CD8-positive, alpha-beta memory T cell (primary cell): ENCODE measurements at regions not wholly inside any gene's neighbourhood (a gene's known extent, or its start where the extent isn't known, plus 50 kb on each side); places are given as distances from the start of the nearest gene placed in this dataset.

Experiments used
- CTCF ChIA-PET: fragments of 350-600 bp; sonication (Branson Sonifier 250); formaldehyde crosslinking; loops from one replicate; lab custom pipeline; 2021; ENCODE audit warnings: antibody characterized with exemption; lab: Charles Lee
- POLR2A ChIA-PET: fragments of 350-600 bp; sonication (Branson Sonifier 250); formaldehyde crosslinking; loops from one replicate; lab custom pipeline; 2021; ENCODE audit warnings: antibody characterized with exemption; lab: Charles Lee
- DNase-seq, 5 donors: peaks; one replicate each; pipeline versions ENCODE4 v3.0.0 to v3.0.0-alpha.2; 2020 to 2022; ENCODE audit warnings: mixed read lengths in 1 of 5
- H3K27ac ChIP-seq: one replicate; pipeline ENCODE4 v1.7.0; 2013; ENCODE audit warnings: low read depth, mild to moderate bottlenecking, low read length, moderate library complexity
- H3K27me3 ChIP-seq: 2 replicates; pipeline ENCODE4 v1.7.0; 2013; ENCODE audit warnings: low read length, mild to moderate bottlenecking; ENCODE audit not compliant: insufficient read depth, poor library complexity, severe bottlenecking
- H3K36me3 ChIP-seq: 2 replicates; pipeline ENCODE4 v1.7.0; 2013; ENCODE audit warnings: mild to moderate bottlenecking, low read length, moderate library complexity; ENCODE audit not compliant: insufficient read depth
- H3K4me1 ChIP-seq: 2 replicates; pipeline ENCODE4 v1.7.0; 2013; ENCODE audit warnings: mild to moderate bottlenecking, low read length, moderate library complexity; ENCODE audit not compliant: insufficient read depth
- H3K4me3 ChIP-seq: 2 replicates; pipeline ENCODE4 v1.7.0; 2013; ENCODE audit warnings: mild to moderate bottlenecking, low read length
- H3K9me3 ChIP-seq: 2 replicates; pipeline ENCODE4 v1.7.0; 2013; ENCODE audit warnings: mild to moderate bottlenecking, low read length
- H3K27ac Mint-ChIP-seq, 8 donors: one replicate each; pipeline ENCODE4 v1.8.0; 2020 to 2021; ENCODE audit warnings: mixed read lengths in 8 of 8, mild to moderate bottlenecking in 6 of 8, inconsistent platforms in 3 of 8, moderate library complexity in 3 of 8
- H3K27me3 Mint-ChIP-seq, 2 donors: one replicate each; pipeline ENCODE4 v1.8.0; 2020 to 2021; ENCODE audit warnings: mixed read lengths in 2 of 2, mild to moderate bottlenecking in 1 of 2, moderate library complexity in 1 of 2
- H3K36me3 Mint-ChIP-seq, 3 donors: one replicate each; pipeline ENCODE4 v1.8.0; 2020 to 2021; ENCODE audit warnings: mixed read lengths in 3 of 3, inconsistent platforms in 1 of 3, mild to moderate bottlenecking in 1 of 3
- H3K4me1 Mint-ChIP-seq, 3 donors: one replicate each; pipeline ENCODE4 v1.8.0; 2020 to 2021; ENCODE audit warnings: mixed read lengths in 3 of 3, inconsistent platforms in 1 of 3, mild to moderate bottlenecking in 1 of 3
- H3K4me3 Mint-ChIP-seq, 7 donors: one replicate each; pipeline ENCODE4 v1.8.0; 2020 to 2021; ENCODE audit warnings: mixed read lengths in 7 of 7, mild to moderate bottlenecking in 6 of 7, moderate library complexity in 4 of 7, inconsistent platforms in 2 of 7
- H3K9me3 Mint-ChIP-seq, 5 donors: one replicate each; pipeline ENCODE4 v1.8.0; 2020 to 2022; ENCODE audit warnings: mixed read lengths in 5 of 5, mild to moderate bottlenecking in 3 of 5, moderate library complexity in 2 of 5, inconsistent platforms in 1 of 5

DNA sequence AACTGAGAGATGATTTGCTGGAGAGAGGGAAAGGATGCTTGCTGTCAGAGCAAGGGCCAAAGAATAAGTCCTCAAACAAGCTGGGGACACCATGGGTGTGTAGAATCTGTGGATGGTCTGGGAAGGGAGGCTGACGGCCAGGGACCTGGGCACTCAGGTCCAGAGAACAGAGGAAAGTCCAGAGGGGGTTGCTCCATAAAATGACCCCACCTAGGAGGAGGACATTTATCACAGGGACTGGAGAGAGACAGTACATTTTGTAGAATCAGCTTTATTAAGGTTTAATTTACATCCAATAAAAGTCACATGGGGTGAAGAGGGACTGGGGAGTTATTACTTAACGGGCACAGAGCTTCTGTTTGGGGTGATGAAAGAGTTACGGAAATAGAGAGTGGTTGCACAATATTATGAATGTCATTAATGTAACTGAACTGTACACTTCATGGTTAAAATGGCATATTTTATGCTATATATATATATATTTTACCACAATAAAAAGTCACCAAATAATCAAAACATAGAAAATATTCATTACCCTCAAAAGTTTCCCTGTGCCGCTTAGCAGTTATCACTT is 73.0 kb upstream of the ABCD3 start:
- ChIA-PET CTCF (no interaction called here), POLR2A (no interaction called here)
- no peaks in the 10 kb centered on the region for H3K9me3 Mint-ChIP-seq

DNA sequence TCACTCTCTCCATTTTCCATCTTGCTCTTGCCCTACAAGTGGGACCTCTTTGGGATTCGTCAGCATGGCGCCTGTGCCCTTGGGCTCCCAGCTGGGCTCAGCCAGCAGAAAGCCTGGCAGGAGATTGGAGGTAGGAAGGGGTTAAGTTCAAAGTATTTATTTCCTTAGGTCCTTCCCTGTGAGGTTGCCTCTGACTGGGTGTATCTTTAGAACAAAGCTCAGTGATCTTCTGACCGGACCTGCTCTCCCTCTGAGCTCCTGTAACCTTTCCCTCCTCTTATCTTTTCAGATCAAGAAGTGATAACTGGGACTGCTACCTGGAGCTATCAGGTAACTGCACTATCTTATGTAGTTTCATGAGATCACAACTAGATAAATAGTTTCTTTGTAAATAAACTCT is 75.8 kb upstream of the ABCD3 start:
- no peak overlapping the region for H3K27ac Mint-ChIP-seq
- no peaks in the 10 kb centered on the region for H3K36me3 ChIP-seq
- no peak overlapping the region for H3K4me3 Mint-ChIP-seq
- H3K9me3 Mint-ChIP-seq: no peaks in the 10 kb centered on the region
- no peaks in the 10 kb centered on the region for H3K9me3 ChIP-seq
- DNase-seq: no peak
- H3K27ac ChIP-seq: no peak overlapping the region
- H3K36me3 Mint-ChIP-seq: no peaks in the 10 kb centered on the region
- H3K27me3 Mint-ChIP-seq: peaks cover 6 to 29% of the 10 kb centered on the region in 2 donors
- POLR2A ChIA-PET: no interaction called here
- no peaks in the 10 kb centered on the region for H3K4me1 Mint-ChIP-seq
- H3K4me3 ChIP-seq: no peak overlapping the region
- H3K4me1 ChIP-seq: no peaks in the 10 kb centered on the region
- no peaks in the 10 kb centered on the region for H3K27me3 ChIP-seq
- CTCF ChIA-PET: interaction anchor here (1.1 kb wide), 1 partner anchor 10 kb away, joined by 3 read pairs; no protein-coding TSS in a partner anchor

More for the DNA sequence above, 73.0 kb upstream of the ABCD3 start:
- peaks cover 4 to 33% of the 10 kb centered on the region in 2 donors for H3K27me3 Mint-ChIP-seq
- H3K27ac ChIP-seq: no peak overlapping the region
- H3K9me3 ChIP-seq: no peaks in the 10 kb centered on the region
- no peaks in the 10 kb centered on the region for H3K36me3 ChIP-seq
- no peak overlapping the region for H3K4me3 Mint-ChIP-seq
- no peaks in the 10 kb centered on the region for H3K4me1 ChIP-seq
- no peak overlapping the region for H3K4me3 ChIP-seq
- H3K27me3 ChIP-seq: no peaks in the 10 kb centered on the region
- H3K4me1 Mint-ChIP-seq: no peaks in the 10 kb centered on the region
- no peak overlapping the region for H3K27ac Mint-ChIP-seq
- H3K36me3 Mint-ChIP-seq: no peaks in the 10 kb centered on the region
- DNase-seq: no peak

DNA sequence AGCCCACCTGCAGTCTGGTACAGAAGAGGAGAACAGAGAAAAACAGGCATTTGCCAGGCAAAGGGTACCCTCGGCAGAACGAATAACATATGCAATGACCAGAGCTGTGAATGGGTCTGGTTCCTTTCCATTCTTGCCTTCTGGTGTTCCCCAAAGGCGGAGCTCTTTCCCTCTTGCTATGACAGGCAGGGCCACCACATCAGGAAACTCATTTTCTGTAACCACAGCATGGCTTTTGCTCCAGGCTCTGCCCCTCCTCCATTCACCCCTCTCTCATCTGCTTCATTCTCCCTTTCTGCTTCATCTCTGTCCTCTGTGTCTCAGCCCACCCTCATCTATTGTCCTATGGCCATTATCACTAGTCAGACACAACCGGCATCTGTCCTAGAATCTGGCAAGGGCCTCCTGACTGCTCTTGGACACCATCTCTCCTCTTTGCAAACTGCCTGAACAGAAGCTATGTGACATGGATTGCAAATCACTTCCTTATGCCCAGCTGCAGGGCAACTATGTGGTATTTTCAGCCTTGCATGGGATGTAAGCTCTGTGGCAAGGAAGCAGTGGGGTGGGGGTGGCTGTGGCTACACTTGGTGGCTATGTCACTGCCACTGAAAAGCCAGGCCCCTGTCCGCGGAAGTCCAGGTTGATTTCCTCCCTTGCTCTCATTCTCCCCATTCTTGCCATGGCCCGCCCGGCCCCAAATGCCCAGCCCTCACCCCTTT is 78.8 kb upstream of the ABCD3 start:
- Mint-ChIP-seq H3K4me1 (no peaks in the 10 kb centered on the region), H3K27me3 (peaks cover 8 to 41% of the 10 kb centered on the region in 2 donors), H3K9me3 (no peaks in the 10 kb centered on the region), H3K36me3 (no peaks in the 10 kb centered on the region), H3K27ac (no peak overlapping the region), H3K4me3 (no peak overlapping the region)
- H3K4me1 ChIP-seq: no peaks in the 10 kb centered on the region
- no peaks in the 10 kb centered on the region for H3K9me3 ChIP-seq
- ChIA-PET CTCF (no interaction called here), POLR2A (no interaction called here)
- H3K27ac ChIP-seq: no peak overlapping the region
- DNase-seq: no peak
- H3K4me3 ChIP-seq: no peak overlapping the region
- H3K27me3 ChIP-seq: no peaks in the 10 kb centered on the region
- no peaks in the 10 kb centered on the region for H3K36me3 ChIP-seq

DNA sequence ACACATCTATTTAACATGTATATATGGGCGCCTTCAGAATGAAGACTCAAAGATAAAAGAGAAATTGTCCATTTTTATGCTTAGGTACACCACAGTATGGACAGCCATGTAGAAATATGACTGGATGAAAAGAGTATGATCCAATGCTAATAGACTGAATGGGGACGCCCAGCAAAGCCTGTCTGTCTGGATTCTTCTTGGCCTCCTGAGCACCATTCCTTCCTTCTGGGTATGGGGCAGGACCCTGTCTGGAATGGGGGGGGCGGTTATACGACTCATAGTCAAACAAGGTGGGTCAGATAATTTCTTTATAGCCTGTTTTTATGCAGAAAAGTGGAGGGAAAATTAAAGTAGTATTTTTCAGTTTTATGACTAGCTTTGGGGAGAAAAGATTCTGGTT is 81.2 kb upstream of the ABCD3 start:
- H3K4me3 ChIP-seq: no peak overlapping the region
- peaks cover 3 to 30% of the 10 kb centered on the region in 2 donors for H3K27me3 Mint-ChIP-seq
- POLR2A ChIA-PET: no interaction called here
- H3K9me3 ChIP-seq: no peaks in the 10 kb centered on the region
- CTCF ChIA-PET: no interaction called here
- H3K27ac Mint-ChIP-seq: no peak overlapping the region
- no peaks in the 10 kb centered on the region for H3K4me1 Mint-ChIP-seq
- H3K36me3 ChIP-seq: no peaks in the 10 kb centered on the region
- H3K36me3 Mint-ChIP-seq: no peaks in the 10 kb centered on the region
- no peak overlapping the region for H3K27ac ChIP-seq
- no peak overlapping the region for H3K4me3 Mint-ChIP-seq
- no peaks in the 10 kb centered on the region for H3K27me3 ChIP-seq
- no peaks in the 10 kb centered on the region for H3K9me3 Mint-ChIP-seq
- H3K4me1 ChIP-seq: no peaks in the 10 kb centered on the region
- no peak for DNase-seq

DNA sequence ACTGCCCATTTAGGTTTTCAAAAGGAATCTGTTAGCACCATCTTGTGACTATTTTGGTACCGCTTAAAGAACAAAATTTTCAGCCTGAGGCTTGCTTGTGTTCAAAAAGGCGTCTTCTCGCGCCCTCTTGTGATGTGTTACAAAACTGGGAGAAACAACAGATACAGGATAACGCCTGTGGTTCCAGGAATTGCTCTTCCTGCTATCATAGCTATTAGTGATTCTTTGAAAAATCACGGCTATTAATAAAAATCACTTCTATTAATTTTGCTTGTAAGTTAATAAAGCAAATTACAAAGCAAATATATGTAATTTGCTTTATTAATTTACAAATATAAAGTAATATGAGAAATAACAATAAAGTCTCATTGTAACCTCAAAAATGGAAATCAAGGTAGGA is 82.2 kb upstream of the ABCD3 start:
- Mint-ChIP-seq H3K4me3 (no peak overlapping the region), H3K9me3 (no peaks in the 10 kb centered on the region), H3K27ac (no peak overlapping the region), H3K36me3 (no peaks in the 10 kb centered on the region), H3K27me3 (peaks cover 3 to 30% of the 10 kb centered on the region in 2 donors), H3K4me1 (no peaks in the 10 kb centered on the region)
- Histone ChIP-seq H3K9me3 (no peaks in the 10 kb centered on the region), H3K4me1 (no peaks in the 10 kb centered on the region), H3K27ac (no peak overlapping the region), H3K27me3 (no peaks in the 10 kb centered on the region), H3K4me3 (no peak overlapping the region), H3K36me3 (no peaks in the 10 kb centered on the region)
- DNase-seq: peak in 1 of 5 donors; percentile 1
- POLR2A ChIA-PET: no interaction called here
- CTCF ChIA-PET: interaction anchor here (1.6 kb wide), 1 partner anchor 19 kb away, joined by 3 read pairs; no protein-coding TSS in a partner anchor

DNA sequence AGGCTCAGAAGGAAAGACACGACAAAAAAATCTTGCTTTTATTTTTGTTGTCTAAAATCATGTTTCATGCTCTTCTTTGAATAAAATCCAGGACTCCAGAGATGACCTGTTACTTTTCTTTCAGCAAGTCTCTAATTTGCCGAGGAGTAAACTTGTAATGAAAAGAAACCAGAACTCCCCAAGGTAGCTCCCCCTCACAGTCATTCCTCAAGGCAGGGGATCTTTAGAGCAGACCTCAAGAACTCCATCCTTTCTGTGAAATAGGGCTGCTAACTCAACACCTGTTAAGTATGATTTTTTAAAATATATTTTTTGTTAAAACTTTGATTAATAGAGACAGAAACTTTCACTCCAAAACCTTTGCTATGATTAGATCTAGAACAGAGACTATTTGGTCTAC is 82.7 kb upstream of the ABCD3 start:
- no peaks in the 10 kb centered on the region for H3K9me3 Mint-ChIP-seq
- no peak overlapping the region for H3K4me3 Mint-ChIP-seq
- H3K4me1 Mint-ChIP-seq: no peaks in the 10 kb centered on the region
- H3K36me3 Mint-ChIP-seq: no peaks in the 10 kb centered on the region
- peaks cover 5 to 32% of the 10 kb centered on the region in 2 donors for H3K27me3 Mint-ChIP-seq
- H3K27ac Mint-ChIP-seq: no peak overlapping the region
- Histone ChIP-seq H3K27me3 (no peaks in the 10 kb centered on the region), H3K9me3 (no peaks in the 10 kb centered on the region), H3K27ac (no peak overlapping the region), H3K4me1 (no peaks in the 10 kb centered on the region), H3K36me3 (no peaks in the 10 kb centered on the region), H3K4me3 (no peak overlapping the region)
- no peak for DNase-seq
- CTCF ChIA-PET: interaction anchor here (1.6 kb wide), 1 partner anchor 18 kb away, joined by 3 read pairs; no protein-coding TSS in a partner anchor
- POLR2A ChIA-PET: no interaction called here

DNA sequence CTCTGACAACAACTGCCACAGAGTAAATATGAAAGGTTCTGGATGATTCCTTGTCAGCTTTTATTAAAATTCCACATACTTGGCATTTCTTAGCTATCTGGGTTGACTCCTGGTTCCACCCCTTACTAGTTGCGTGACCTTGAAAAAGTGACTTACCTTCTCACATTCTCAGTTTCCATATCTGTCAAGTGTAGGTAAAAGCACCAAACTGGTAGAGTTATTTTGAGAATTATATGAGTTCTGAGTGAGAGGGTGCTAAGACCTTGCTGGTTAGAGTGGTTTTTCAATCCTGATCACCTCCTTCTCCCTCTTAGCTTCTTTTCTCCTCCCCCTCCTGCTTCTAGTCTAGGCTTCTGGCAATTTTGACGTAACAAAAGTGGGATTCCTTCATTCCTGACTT is 83.4 kb upstream of the ABCD3 start:
- no peak overlapping the region for H3K27ac Mint-ChIP-seq
- DNase-seq: no peak
- Histone ChIP-seq H3K9me3 (no peaks in the 10 kb centered on the region), H3K27ac (no peak overlapping the region), H3K36me3 (no peaks in the 10 kb centered on the region), H3K27me3 (no peaks in the 10 kb centered on the region), H3K4me3 (no peak overlapping the region), H3K4me1 (no peaks in the 10 kb centered on the region)
- H3K27me3 Mint-ChIP-seq: peaks cover 5 to 35% of the 10 kb centered on the region in 2 donors
- H3K9me3 Mint-ChIP-seq: no peaks in the 10 kb centered on the region
- ChIA-PET POLR2A (no interaction called here), CTCF (interaction anchor here (1.6 kb wide), 1 partner anchor 17 kb away, joined by 3 read pairs; no protein-coding TSS in a partner anchor)
- H3K4me1 Mint-ChIP-seq: no peaks in the 10 kb centered on the region
- no peaks in the 10 kb centered on the region for H3K36me3 Mint-ChIP-seq
- H3K4me3 Mint-ChIP-seq: no peak overlapping the region

DNA sequence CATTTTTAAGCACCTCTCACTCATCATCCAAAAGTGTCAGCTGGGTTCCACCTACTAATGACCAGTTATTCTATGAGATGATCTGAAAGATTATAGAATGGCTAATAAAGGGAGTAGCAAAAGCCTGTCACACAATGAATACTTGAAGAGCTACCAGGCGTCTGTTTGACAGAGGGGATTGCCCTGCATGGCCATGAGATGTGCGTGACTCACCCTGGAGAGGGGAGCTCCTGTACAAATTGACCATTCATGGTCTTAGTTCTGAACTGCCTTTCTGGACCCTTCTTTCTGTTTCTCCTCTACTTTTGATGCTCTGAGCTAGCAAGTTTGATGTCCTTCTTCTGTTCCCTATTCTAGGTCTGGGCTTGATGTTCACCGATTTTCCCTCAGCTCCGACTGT is 85.2 kb upstream of the ABCD3 start:
- CTCF ChIA-PET: interaction anchor here (0.6 kb wide), 1 partner anchor 119 kb away, joined by 3 read pairs; no protein-coding TSS in a partner anchor
- H3K36me3 Mint-ChIP-seq: no peaks in the 10 kb centered on the region
- H3K27ac Mint-ChIP-seq: no peak overlapping the region
- no peak for DNase-seq
- Histone ChIP-seq H3K36me3 (no peaks in the 10 kb centered on the region), H3K4me3 (no peak overlapping the region), H3K4me1 (no peaks in the 10 kb centered on the region), H3K27ac (no peak overlapping the region), H3K9me3 (no peaks in the 10 kb centered on the region), H3K27me3 (no peaks in the 10 kb centered on the region)
- H3K4me1 Mint-ChIP-seq: no peaks in the 10 kb centered on the region
- POLR2A ChIA-PET: no interaction called here
- H3K4me3 Mint-ChIP-seq: no peak overlapping the region
- peaks cover 7 to 41% of the 10 kb centered on the region in 2 donors for H3K27me3 Mint-ChIP-seq
- no peaks in the 10 kb centered on the region for H3K9me3 Mint-ChIP-seq
